A549 (cell line): ENCODE measurements at regions not wholly inside any gene's neighbourhood (a gene's known extent, or its start where the extent isn't known, plus 50 kb on each side); places are given as distances from the start of the nearest gene placed in this dataset.

Source experiments
- ATAC-seq, 2 experiments: fragments of 200-7000 bp in 1 of 2; fragments of >200 bp in 1 of 2; cut with Nextera tagmentation in 1 of 2; cut with Tn5 transposase in 1 of 2; 3 replicates each; pipeline versions ENCODE4 v1.8.0 to v1.9.1; 2018 to 2020; ENCODE audit warnings: mild to moderate bottlenecking in 1 of 2, moderate library complexity in 1 of 2
- CTCF ChIA-PET: fragments of 300-600 bp; sonication (Branson Sonifier 250); formaldehyde crosslinking; extraction: SDS; loops from one replicate; lab custom pipeline; 2021; ENCODE audit warnings: antibody characterized with exemption, inconsistent platforms; lab: Yijun Ruan, JAX
- POLR2A ChIA-PET: fragments of 350-600 bp; formaldehyde crosslinking; extraction: SDS; loops from one replicate; lab custom pipeline; 2021; ENCODE audit warnings: antibody characterized with exemption, inconsistent platforms; lab: Yijun Ruan, JAX
- DNase-seq, 2 experiments: peaks; one replicate each; pipeline versions ENCODE4 v3.0.0 to v3.0.0-alpha.2; 2011 to 2016; ENCODE audit warnings: low read depth in 1 of 2, low spot score in 1 of 2
- FAIRE-seq: peaks from 2 replicates; lab custom pipeline; 2011; peaks lifted over from hg19 to GRCh38; lab: Jason Lieb, UNC
- H3K27ac ChIP-seq, 2 experiments: fragments of >200 bp; sonication (Bioruptor Twin); formaldehyde crosslinking; 3 replicates each; pipeline ENCODE4 v1.5.1; 2016 to 2017
- H3K4me1 ChIP-seq: fragments of >200 bp; sonication (Bioruptor Twin); formaldehyde crosslinking; 3 replicates; pipeline ENCODE4 v1.6.1; 2016
- H3K4me2 ChIP-seq: fragments of >200 bp; sonication (Bioruptor Twin); formaldehyde crosslinking; 3 replicates; pipeline ENCODE4 v1.6.1; 2016
- H3K4me3 ChIP-seq: fragments of >200 bp; sonication (Bioruptor Twin); formaldehyde crosslinking; 3 replicates; pipeline ENCODE4 v1.5.1; 2016
- H3K9me3 ChIP-seq: fragments of >200 bp; sonication (Bioruptor Twin); formaldehyde crosslinking; 3 replicates; pipeline ENCODE4 v1.6.1; 2016
- BHLHE40 ChIP-seq: IDR thresholded peaks from 2 replicates; pipeline ENCODE4 v1.6.1; 2012; ENCODE audit warnings: low read depth, low read length, inconsistent platforms
- CBX2 ChIP-seq: fragments of 200-600 bp; sonication (generic); IDR thresholded peaks from 2 replicates; pipeline ENCODE4 v1.6.1; 2016; ENCODE audit warnings: low read depth, mild to moderate bottlenecking, borderline replicate concordance
- CBX8 ChIP-seq: fragments of 200-600 bp; sonication (generic); IDR thresholded peaks from 2 replicates; pipeline ENCODE4 v1.6.1; 2016
- CHD4 ChIP-seq: fragments of 200-600 bp; sonication (generic); IDR thresholded peaks from 2 replicates; pipeline ENCODE4 v1.6.1; 2016; ENCODE audit warnings: antibody characterized with exemption, mild to moderate bottlenecking, borderline replicate concordance
- EHMT2 ChIP-seq: fragments of 200-600 bp; sonication (generic); IDR thresholded peaks from 2 replicates; pipeline ENCODE4 v1.6.1; 2016; ENCODE audit warnings: antibody characterized with exemption, low read depth, mild to moderate bottlenecking, moderate library complexity
- EP300 ChIP-seq, 2 experiments: fragments of >200 bp; sonication (Bioruptor Twin); formaldehyde crosslinking; IDR thresholded peaks; 2 replicates in 1 of 2; 3 replicates in 1 of 2; pipeline ENCODE4 v1.6.1; 2016 to 2017
- FOSB ChIP-seq: fragments of 250-450 bp; sonication (Bioruptor Pico); IDR thresholded peaks from 2 replicates; pipeline ENCODE4 v1.5.0; 2020; ENCODE audit warnings: mild to moderate bottlenecking, moderate library complexity
- FOXS1 ChIP-seq: fragments of 250-450 bp; sonication (Bioruptor Pico); IDR thresholded peaks from 2 replicates; pipeline ENCODE4 v1.5.0; 2020; ENCODE audit warnings: mild to moderate bottlenecking, moderate library complexity
- GATA3 ChIP-seq: IDR thresholded peaks from 2 replicates; pipeline ENCODE4 v1.6.1; 2012; ENCODE audit warnings: borderline replicate concordance
- HES2 ChIP-seq: fragments of >200 bp; sonication (Bioruptor Twin); formaldehyde crosslinking; IDR thresholded peaks from 2 replicates; pipeline ENCODE4 v1.6.1; 2016
- HMGXB4 ChIP-seq: fragments of 250-450 bp; sonication (Bioruptor Pico); IDR thresholded peaks from 2 replicates; pipeline ENCODE4 v1.5.0; 2021; ENCODE audit warnings: mild to moderate bottlenecking, moderate library complexity, borderline replicate concordance
- HOXA7 ChIP-seq: fragments of 250-450 bp; sonication (Bioruptor Pico); IDR thresholded peaks from 2 replicates; pipeline ENCODE4 v1.5.0; 2020; ENCODE audit warnings: mild to moderate bottlenecking, moderate library complexity
- HOXB5 ChIP-seq: fragments of 250-450 bp; sonication (Bioruptor Pico); IDR thresholded peaks from 2 replicates; pipeline ENCODE4 v1.5.0; 2020; ENCODE audit warnings: mild to moderate bottlenecking, moderate library complexity
- KDM5A ChIP-seq: fragments of 200-600 bp; sonication (generic); IDR thresholded peaks from 2 replicates; pipeline ENCODE4 v1.6.1; 2016; ENCODE audit warnings: antibody characterized with exemption, mild to moderate bottlenecking
- MAFK ChIP-seq: fragments of 450-650 bp; IDR thresholded peaks from 2 replicates; pipeline ENCODE4 v1.6.1; 2014; ENCODE audit not compliant: partially characterized antibody
- MAX ChIP-seq: IDR thresholded peaks from 2 replicates; pipeline ENCODE4 v1.6.1; 2012
- MAZ ChIP-seq: fragments of 150-350 bp; IDR thresholded peaks from 2 replicates; pipeline ENCODE4 v1.6.1; 2014; ENCODE audit warnings: antibody characterized with exemption, low read depth, low read length, borderline replicate concordance
- NPAS2 ChIP-seq: fragments of 250-450 bp; sonication (Bioruptor Pico); IDR thresholded peaks from 2 replicates; pipeline ENCODE4 v1.8.0; 2022; ENCODE audit warnings: mild to moderate bottlenecking, moderate library complexity, borderline replicate concordance
- PBX3 ChIP-seq: IDR thresholded peaks from 2 replicates; pipeline ENCODE4 v1.6.1; 2012
- RARB ChIP-seq: fragments of 250-450 bp; sonication (Bioruptor Pico); IDR thresholded peaks from 2 replicates; pipeline ENCODE4 v1.8.0; 2021; ENCODE audit warnings: mild to moderate bottlenecking, moderate library complexity
- RCOR1 ChIP-seq: fragments of 150-350 bp; IDR thresholded peaks from 2 replicates; pipeline ENCODE4 v1.6.1; 2014; ENCODE audit warnings: antibody characterized with exemption, low read length, low read depth
- REST ChIP-seq: fragments of 200-600 bp; sonication (generic); IDR thresholded peaks from 2 replicates; pipeline ENCODE4 v1.6.1; 2016; ENCODE audit warnings: antibody characterized with exemption, mild to moderate bottlenecking, moderate library complexity
- RFX5 ChIP-seq: fragments of 450-650 bp; IDR thresholded peaks from 2 replicates; pipeline ENCODE4 v1.7.1; 2014; ENCODE audit warnings: antibody characterized with exemption, mild to moderate bottlenecking, moderate library complexity
- RNF2 ChIP-seq: fragments of 200-600 bp; sonication (generic); IDR thresholded peaks from 2 replicates; pipeline ENCODE4 v1.6.1; 2016; ENCODE audit warnings: low read depth, mild to moderate bottlenecking, antibody characterized with exemption, moderate library complexity, borderline replicate concordance
- SREBF2 ChIP-seq: fragments of 450-650 bp; IDR thresholded peaks from 2 replicates; pipeline ENCODE4 v1.6.1; 2014; ENCODE audit warnings: mild to moderate bottlenecking, moderate library complexity
- TFCP2L1 ChIP-seq: fragments of 250-450 bp; sonication (Bioruptor Pico); IDR thresholded peaks from 2 replicates; pipeline ENCODE4 v1.5.0; 2021; ENCODE audit warnings: mild to moderate bottlenecking
- USF2 ChIP-seq: fragments of 450-650 bp; IDR thresholded peaks from 2 replicates; pipeline ENCODE4 v1.6.1; 2014; ENCODE audit warnings: antibody characterized with exemption
- ZC3H11A ChIP-seq: fragments of 450-650 bp; IDR thresholded peaks from 2 replicates; pipeline ENCODE4 v1.6.1; 2014; ENCODE audit warnings: antibody characterized with exemption, mild to moderate bottlenecking
- ZFP36 ChIP-seq: fragments of 450-650 bp; IDR thresholded peaks from 2 replicates; pipeline ENCODE4 v1.6.1; 2014; ENCODE audit warnings: borderline replicate concordance; ENCODE audit not compliant: partially characterized antibody
- WGBS: methylation state at CpG from one replicate; pipeline ENCODE4 v1.1.6; 2017; ENCODE audit errors: missing lambda C conversion rate; 5-methylcytosine and 5-hydroxymethylcytosine counted together

- no peaks in the 10 kb centered on the region for H3K4me1 ChIP-seq
- no peak overlapping the region for H3K4me2 ChIP-seq
- ATAC-seq: no peak
- FAIRE-seq: no peak
- H3K9me3 ChIP-seq: no peaks in the 10 kb centered on the region
- ChIA-PET CTCF (no interaction called here), POLR2A (no interaction called here)
- no peak for DNase-seq
- H3K4me3 ChIP-seq: no peak overlapping the region
- WGBS: 0% methylated on average over 1 of the region's 1 CpG
- TF ChIP-seq RNF2 (no peak), CBX2 (no peak), RFX5 (no peak), EHMT2 (no peak), ZFP36 (no peak), HOXB5 (CRISPR knock-in tag) (no peak), USF2 (no peak), EP300 (IDR thresholded peaks at IDR 0.05) (no peak), MAX (no peak), FOSB (CRISPR knock-in tag) (no peak), MAFK (no peak)
- no peak overlapping the region for H3K27ac ChIP-seq
These were observed 115.1 kb upstream of the CHODL start for GRCh38 chr21:18129526-18129925.

- TF ChIP-seq ZC3H11A (no peak), MAFK (no peak), GATA3 (no peak), HES2 (no peak), CHD4 (no peak), CBX8 (no peak), KDM5A (no peak), NPAS2 (CRISPR knock-in tag) (no peak), EHMT2 (no peak), RCOR1 (no peak), SREBF2 (no peak), PBX3 (no peak), HOXA7 (CRISPR knock-in tag) (no peak), RARB (CRISPR knock-in tag) (no peak), FOXS1 (no peak)
- CTCF ChIA-PET: no interaction called here
- WGBS: 0% methylated on average over 1 of the region's 1 CpG
- Histone ChIP-seq H3K4me2 (no peak overlapping the region), H3K4me1 (no peaks in the 10 kb centered on the region), H3K9me3 (no peaks in the 10 kb centered on the region), H3K4me3 (no peak overlapping the region), H3K27ac (no peak overlapping the region)
- DNase-seq (no peak), FAIRE-seq (no peak), ATAC-seq (no peak)
- POLR2A ChIA-PET: no interaction called here
These were observed 126.1 kb upstream of the CHODL start for GRCh38 chr21:18118566-18118965.

GRCh38 chr21:18117176-18117575 lies 127.5 kb upstream of the CHODL start:
- Histone ChIP-seq H3K4me2 (no peak overlapping the region), H3K27ac (no peak overlapping the region), H3K9me3 (no peaks in the 10 kb centered on the region), H3K4me3 (no peak overlapping the region), H3K4me1 (no peaks in the 10 kb centered on the region)
- POLR2A ChIA-PET: no interaction called here
- FAIRE-seq (no peak), ATAC-seq (no peak), DNase-seq (no peak)
- CTCF ChIA-PET: no interaction called here
- 0% methylated on average over 1 of the region's 1 CpG for WGBS
- TF ChIP-seq REST (no peak), HOXA7 (CRISPR knock-in tag) (no peak), BHLHE40 (no peak), MAZ (no peak), CBX8 (no peak), HMGXB4 (CRISPR knock-in tag) (no peak), TFCP2L1 (no peak)
